Prostate gland (tissue), 2 donors: ENCODE measurements at regions not wholly inside any gene's neighbourhood (a gene's known extent, or its start where the extent isn't known, plus 50 kb on each side); places are given as distances from the start of the nearest gene placed in this dataset.

Experiments used
- DNase-seq: peaks from one replicate; pipeline ENCODE4 v3.0.0-alpha.2; 2019; ENCODE audit warnings: low spot score
- H3K27ac ChIP-seq, 2 donors: fragments of 200-600 bp; sonication (generic); 2 replicates each; pipeline ENCODE4 v1.5.1; 2017 to 2019
- H3K27me3 ChIP-seq: fragments of 200-600 bp; sonication (generic); replicated peaks from 2 replicates; pipeline ENCODE4 v1.5.1; 2019; ENCODE audit not compliant: insufficient read depth
- H3K36me3 ChIP-seq, 2 donors: fragments of 200-600 bp; sonication (generic); 1 replicate in 1 of 2; 2 replicates in 1 of 2; pipeline versions ENCODE4 v1.5.1 to v1.8.1; 2017 to 2019
- H3K4me1 ChIP-seq: fragments of 200-600 bp; sonication (generic); replicated peaks from 2 replicates; pipeline ENCODE4 v1.5.1; 2019
- H3K4me3 ChIP-seq, 2 donors: fragments of 200-600 bp; sonication (generic); 2 replicates each; pipeline ENCODE4 v1.5.1; 2017 to 2019
- H3K9me3 ChIP-seq: fragments of 200-600 bp; sonication (generic); 2 replicates; pipeline ENCODE4 v1.5.1; 2017
- CTCF ChIP-seq, 4 experiments: fragments of 200-600 bp in 2 of 4; fragments of 450-650 bp in 2 of 4; sonication (generic) in 2 of 4; IDR thresholded peaks; 1 replicate in 3 of 4; 2 replicates in 1 of 4; pipeline ENCODE4 v1.5.1; 2016 to 2019; ENCODE audit warnings: antibody characterized with exemption in 4 of 4, mild to moderate bottlenecking in 2 of 4, moderate library complexity in 2 of 4
- POLR2A ChIP-seq: fragments of 450-650 bp; IDR thresholded peaks from one replicate; pipeline ENCODE4 v1.6.1; 2016; ENCODE audit warnings: antibody characterized with exemption, mild to moderate bottlenecking
- POLR2AphosphoS5 ChIP-seq: sonication (generic); formaldehyde crosslinking; IDR thresholded peaks from one replicate; pipeline ENCODE4 v1.6.1; 2017; ENCODE audit warnings: antibody characterized with exemption
- WGBS: methylation state at CpG from one replicate; pipeline ENCODE4 v1.1.5; 2018; 5-methylcytosine and 5-hydroxymethylcytosine counted together
- intact Hi-C: fragments of 100-400 bp; cut with DNase I; formaldehyde crosslinking; loops from one replicate; pipeline ENCODE4 v1.14.2; 2022

- no peak overlapping the region for H3K27ac ChIP-seq
- intact Hi-C loops, result no loop called here
- H3K4me3 ChIP-seq, result no peak overlapping the region
- no peaks in the 10 kb centered on the region for H3K9me3 ChIP-seq
- DNase-seq, result no peak
- no peaks in the 10 kb centered on the region for H3K4me1 ChIP-seq
- no peak for TF ChIP-seq POLR2A
- TF ChIP-seq POLR2AphosphoS5, result no peak
- TF ChIP-seq CTCF (IDR thresholded peaks at IDR 0.05), result no peak
- H3K27me3 ChIP-seq, result no peaks in the 10 kb centered on the region
- no peaks in the 10 kb centered on the region for H3K36me3 ChIP-seq
Observed at GRCh38 chr6:126419901-126420300, 80.0 kb downstream of the CENPW start.

- intact Hi-C loops, result no loop called here
- no peaks in the 10 kb centered on the region for H3K9me3 ChIP-seq
- H3K4me1 ChIP-seq, result no peaks in the 10 kb centered on the region
- no peaks in the 10 kb centered on the region for H3K27me3 ChIP-seq
- TF ChIP-seq POLR2AphosphoS5, result no peak
- TF ChIP-seq POLR2A, result no peak
- no peak for TF ChIP-seq CTCF (IDR thresholded peaks at IDR 0.05)
- no peak overlapping the region for H3K27ac ChIP-seq
- H3K4me3 ChIP-seq, result no peak overlapping the region
- DNase-seq, result no peak
- no peaks in the 10 kb centered on the region for H3K36me3 ChIP-seq
- whole genome bisulfite sequencing, result 68% methylated on average over 2 of the region's 2 CpGs
Observed at GRCh38 chr6:126422912-126423311, 83.0 kb downstream of the CENPW start.

GRCh38 chr6:126427713-126428112, 87.8 kb downstream of the CENPW start:
- H3K27me3 ChIP-seq, result no peaks in the 10 kb centered on the region
- H3K4me1 ChIP-seq, result no peaks in the 10 kb centered on the region
- 48% methylated on average over 3 of the region's 3 CpGs for WGBS
- DNase-seq, result no peak
- H3K4me3 ChIP-seq, result no peak overlapping the region
- no peak overlapping the region for H3K27ac ChIP-seq
- H3K9me3 ChIP-seq, result no peaks in the 10 kb centered on the region
- intact Hi-C loops, result no loop called here
- no peaks in the 10 kb centered on the region for H3K36me3 ChIP-seq
- TF ChIP-seq POLR2A (no peak), CTCF (IDR thresholded peaks at IDR 0.05) (no peak), POLR2AphosphoS5 (no peak)

- H3K36me3 ChIP-seq, result no peaks in the 10 kb centered on the region
- intact Hi-C loops, result no loop called here
- no peak overlapping the region for H3K4me3 ChIP-seq
- no peak overlapping the region for H3K27ac ChIP-seq
- no peak for DNase-seq
- TF ChIP-seq CTCF (IDR thresholded peaks at IDR 0.05) (no peak), POLR2A (no peak), POLR2AphosphoS5 (no peak)
- no peaks in the 10 kb centered on the region for H3K4me1 ChIP-seq
- no peaks in the 10 kb centered on the region for H3K27me3 ChIP-seq
- H3K9me3 ChIP-seq, result no peaks in the 10 kb centered on the region
- 91% methylated on average over 1 of the region's 1 CpG for WGBS
Observed at GRCh38 chr6:126429866-126430265, 90.0 kb downstream of the CENPW start.

GRCh38 chr6:126432564-126432963, 92.6 kb downstream of the CENPW start:
- no peak for DNase-seq

More at GRCh38 chr6:126432564-126432963, 92.6 kb downstream of the CENPW start:
- Histone ChIP-seq H3K27me3 (no peaks in the 10 kb centered on the region), H3K9me3 (no peaks in the 10 kb centered on the region), H3K4me1 (no peaks in the 10 kb centered on the region), H3K27ac (no peak overlapping the region), H3K36me3 (no peaks in the 10 kb centered on the region), H3K4me3 (no peak overlapping the region)
- no peak for TF ChIP-seq POLR2AphosphoS5
- no peak for TF ChIP-seq POLR2A
- TF ChIP-seq CTCF (IDR thresholded peaks at IDR 0.05), result no peak
- intact Hi-C loops, result no loop called here
